ENCODE measurements at regions not wholly inside any gene's neighbourhood (a gene's known extent, or its start where the extent isn't known, plus 50 kb on each side); places are given as distances from the start of the nearest gene placed in this dataset.

GRCh38 chr7:145919712-145920111 lies 196.9 kb upstream of the CNTNAP2 start:
- in situ Hi-C loops (cut with MboI; ENCODE audit: low sequenced_read_pairs, unreplicated experiment), result no loop called here
- no peak for TF ChIP-seq CTCF (IDR thresholded peaks at IDR 0.05; ENCODE audit: borderline replicate concordance, control extremely low read depth, extremely low read depth, insufficient read depth, missing control alignments)
- DNase-seq (ENCODE audit: low spot score), result no peak

GRCh38 chr7:145916776-145917175 lies 199.8 kb upstream of the CNTNAP2 start:
- no peak for TF ChIP-seq CTCF (IDR thresholded peaks at IDR 0.05; ENCODE audit: borderline replicate concordance, control extremely low read depth, extremely low read depth, insufficient read depth, missing control alignments)
- in situ Hi-C loops (cut with MboI; ENCODE audit: low sequenced_read_pairs, unreplicated experiment), result no loop called here

GRCh38 chr7:145915679-145916078 lies 200.9 kb upstream of the CNTNAP2 start:
- in situ Hi-C loops (cut with MboI; ENCODE audit: low sequenced_read_pairs, unreplicated experiment), result no loop called here
- no peak for DNase-seq (ENCODE audit: low spot score)
- no peak for TF ChIP-seq CTCF (IDR thresholded peaks at IDR 0.05; ENCODE audit: borderline replicate concordance, control extremely low read depth, extremely low read depth, insufficient read depth, missing control alignments)

More at GRCh38 chr7:145916776-145917175, 199.8 kb upstream of the CNTNAP2 start:
- DNase-seq (ENCODE audit: low spot score), result no peak

- in situ Hi-C loops (cut with MboI; ENCODE audit: low sequenced_read_pairs, unreplicated experiment), result no loop called here
- DNase-seq (ENCODE audit: low spot score), result no peak
- TF ChIP-seq CTCF (IDR thresholded peaks at IDR 0.05; ENCODE audit: borderline replicate concordance, control extremely low read depth, extremely low read depth, insufficient read depth, missing control alignments), result no peak
Observed at GRCh38 chr7:145909991-145910513, 206.5 kb upstream of the CNTNAP2 start.

- DNase-seq (ENCODE audit: low spot score), result no peak
- in situ Hi-C loops (cut with MboI; ENCODE audit: low sequenced_read_pairs, unreplicated experiment), result no loop called here
- no peak for TF ChIP-seq CTCF (IDR thresholded peaks at IDR 0.05; ENCODE audit: borderline replicate concordance, control extremely low read depth, extremely low read depth, insufficient read depth, missing control alignments)
Observed at GRCh38 chr7:145903658-145904057, 212.9 kb upstream of the CNTNAP2 start.

GRCh38 chr7:145902123-145902522 lies 214.5 kb upstream of the CNTNAP2 start:
- in situ Hi-C loops (cut with MboI; ENCODE audit: low sequenced_read_pairs, unreplicated experiment), result no loop called here
- DNase-seq (ENCODE audit: low spot score), result no peak
- TF ChIP-seq CTCF (IDR thresholded peaks at IDR 0.05; ENCODE audit: borderline replicate concordance, control extremely low read depth, extremely low read depth, insufficient read depth, missing control alignments), result no peak

- in situ Hi-C loops (cut with MboI; ENCODE audit: low sequenced_read_pairs, unreplicated experiment), result no loop called here
- no peak for TF ChIP-seq CTCF (IDR thresholded peaks at IDR 0.05; ENCODE audit: borderline replicate concordance, control extremely low read depth, extremely low read depth, insufficient read depth, missing control alignments)
- DNase-seq (ENCODE audit: low spot score), result no peak
Observed at GRCh38 chr7:145899938-145900337, 216.7 kb upstream of the CNTNAP2 start.
